NCI-H748 (cell line): ENCODE measurements at regions not wholly inside any gene's neighbourhood (a gene's known extent, or its start where the extent isn't known, plus 50 kb on each side); places are given as distances from the start of the nearest gene placed in this dataset.
"Not testable (repeated sequence)": the region's sequence is repeated elsewhere in the genome, so short reads cannot be mapped to it uniquely, and the experiment has no call there.

Source experiments
- DNase-seq: peaks from one replicate; lab custom pipeline; 2025; ENCODE audit not compliant: unreplicated experiment; lab: John Stamatoyannopoulos, UW

GRCh38 chr13:44147233-44147632 is 226.4 kb upstream of the SERP2 start:
- DNase-seq = peak; percentile 88

DNA sequence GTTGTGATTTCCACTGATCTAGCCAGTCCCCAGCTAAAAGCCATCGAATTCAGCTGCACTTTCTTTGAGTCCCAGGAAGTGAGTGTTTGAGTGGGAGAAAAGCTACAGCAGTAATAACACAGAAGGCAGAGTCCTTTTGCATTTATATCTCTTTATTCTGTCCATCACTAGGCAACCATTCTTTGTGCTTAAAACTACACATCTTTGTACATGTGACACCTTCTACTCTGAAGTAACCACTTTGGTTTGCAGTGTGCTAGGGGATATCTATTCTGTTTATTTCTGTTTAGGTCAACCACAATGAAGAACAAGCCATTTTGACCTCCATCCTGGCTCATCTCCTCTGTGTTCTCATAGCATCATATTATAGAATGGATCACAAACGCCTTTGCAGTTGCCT is 226.0 kb upstream of the SERP2 start:
- DNase-seq = no peak

DNA sequence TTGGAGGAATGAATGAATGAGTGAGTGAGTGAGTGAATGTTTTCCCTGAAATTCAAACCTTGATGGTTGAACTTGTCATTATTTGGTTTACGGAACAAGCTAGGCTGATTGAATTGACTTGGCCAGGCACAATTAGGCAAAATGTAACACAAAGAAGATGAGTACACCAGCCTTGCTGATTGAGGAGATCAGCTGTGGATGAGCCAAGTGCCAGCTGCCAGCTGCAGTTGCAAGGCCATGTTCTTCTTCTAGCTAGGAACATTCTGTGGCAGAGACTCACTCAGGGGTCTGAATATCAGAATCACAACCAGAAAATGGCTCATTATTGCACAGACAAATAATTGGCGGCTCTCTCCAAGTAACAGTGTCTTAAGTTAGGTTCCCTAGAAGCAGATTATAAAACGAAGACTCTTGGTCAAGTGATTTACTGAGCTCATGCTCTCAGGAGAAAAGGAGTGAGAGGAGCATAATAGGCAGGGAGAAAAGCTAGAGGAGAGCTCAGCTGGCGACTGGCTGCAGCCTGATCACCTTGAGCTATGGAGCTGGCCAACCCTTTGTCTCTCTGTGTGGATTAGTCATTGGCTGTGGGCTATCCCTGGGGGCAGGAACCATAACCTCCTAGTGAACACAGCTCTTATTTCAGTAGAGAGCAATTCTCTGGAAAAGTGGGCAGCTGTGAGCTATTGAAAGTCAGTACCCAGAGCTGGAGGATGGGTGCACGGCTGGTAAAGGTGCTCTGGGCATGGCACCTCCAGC is 225.3 kb upstream of the SERP2 start:
- DNase-seq = no peak

DNA sequence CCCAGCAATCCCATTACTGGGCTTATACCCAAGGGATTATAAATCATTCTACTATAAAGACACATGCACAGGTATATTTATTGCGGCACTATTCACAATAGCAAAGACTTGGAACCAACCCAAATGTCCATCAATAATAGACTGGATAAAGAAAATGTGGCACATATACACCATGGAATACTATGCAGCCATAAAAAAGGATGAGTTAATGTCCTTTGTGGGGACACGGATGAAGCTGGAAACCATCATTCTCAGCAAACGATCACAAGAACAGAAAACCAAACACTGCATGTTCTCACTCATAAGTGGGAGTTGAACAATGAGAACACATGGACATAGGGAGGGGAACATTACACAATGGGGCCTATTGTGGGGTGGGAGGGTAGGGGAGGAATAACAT is 224.4 kb upstream of the SERP2 start:
- not testable (repeated sequence) for DNase-seq

GRCh38 chr13:44149821-44150220 is 223.8 kb upstream of the SERP2 start:
- no peak for DNase-seq

DNA sequence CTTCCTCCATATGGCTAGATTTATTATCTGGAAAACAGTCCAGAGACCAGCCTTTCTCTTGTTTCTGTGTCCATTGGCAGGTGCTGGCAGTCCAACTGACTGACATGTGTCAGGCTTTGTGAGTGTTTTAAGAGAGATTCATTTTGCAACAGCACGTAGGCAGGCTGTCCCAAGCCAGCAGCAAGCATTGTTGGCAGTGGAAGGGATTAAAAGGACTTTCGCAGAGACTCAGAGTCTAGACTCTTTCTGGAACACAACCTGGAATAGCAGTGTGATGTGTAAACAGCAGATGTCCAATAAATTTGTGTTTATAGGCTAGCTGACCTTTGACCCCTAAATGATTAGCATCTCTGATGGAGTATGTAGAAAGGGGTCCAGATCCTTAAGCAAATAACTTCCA is 222.2 kb upstream of the SERP2 start:
- DNase-seq = no peak

GRCh38 chr13:44153496-44153895 is 220.1 kb upstream of the SERP2 start:
- peak; percentile 96 for DNase-seq

DNA sequence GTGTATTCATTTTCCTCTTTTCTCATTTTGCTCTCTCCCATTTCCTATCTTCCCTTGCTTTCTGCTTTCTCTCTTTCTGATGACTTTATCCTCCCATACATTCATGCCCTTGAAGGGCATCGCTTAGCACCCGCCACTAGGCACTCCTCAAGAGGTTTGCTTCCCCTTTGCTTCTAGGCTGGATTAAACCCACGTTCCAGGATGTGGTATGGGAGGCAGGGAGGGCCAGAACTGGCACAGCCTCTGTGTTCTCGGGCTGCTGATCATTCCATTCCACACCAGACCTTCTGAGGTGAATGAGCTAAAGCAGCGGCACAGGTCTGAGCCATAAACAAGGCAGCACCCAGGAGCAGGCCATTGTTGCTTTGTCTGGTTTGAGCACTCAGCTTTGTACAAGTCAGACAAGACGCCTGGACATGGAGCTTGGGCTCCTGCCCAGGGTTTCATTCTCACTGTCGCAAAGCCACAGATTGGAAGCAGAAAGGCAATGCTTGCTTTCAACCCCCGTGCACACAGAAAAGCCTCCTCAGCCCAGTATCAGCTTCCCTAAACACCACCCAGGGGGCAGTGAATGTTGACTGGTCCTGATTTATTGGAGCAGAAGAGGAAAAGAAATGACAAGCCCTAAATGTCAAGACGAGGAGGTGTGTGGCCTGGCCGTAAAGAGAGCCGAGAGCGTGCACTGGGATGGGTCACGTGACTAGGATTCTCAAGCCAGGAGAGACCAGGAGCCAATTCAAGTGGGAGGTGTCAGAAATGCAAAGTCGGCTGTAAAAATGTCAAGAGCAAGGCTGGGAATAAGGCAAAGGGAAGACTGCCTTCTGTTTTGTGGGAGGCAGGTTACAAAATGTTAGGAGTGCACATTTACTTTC is 218.0 kb upstream of the SERP2 start:
- DNase-seq = no peak

DNA sequence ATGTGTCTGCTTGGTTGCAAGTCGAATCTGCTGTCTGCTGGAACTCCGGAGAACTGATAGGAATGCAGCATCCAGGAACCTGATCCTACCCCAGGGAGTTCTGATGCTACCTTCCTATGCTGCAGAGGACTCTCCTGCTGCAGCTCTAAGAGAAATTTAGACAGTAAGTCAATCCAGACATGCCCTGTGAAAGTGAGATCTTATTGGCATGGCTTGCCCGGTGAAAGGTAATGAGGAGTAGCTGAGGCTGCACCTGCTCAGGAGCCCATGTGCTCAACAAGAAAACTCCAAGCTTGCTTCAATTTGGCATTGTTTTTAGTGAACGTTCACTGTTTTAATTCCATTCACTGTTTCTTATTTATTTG is 217.3 kb upstream of the SERP2 start:
- no peak for DNase-seq

- DNase-seq = no peak
These were observed 216.0 kb upstream of the SERP2 start for GRCh38 chr13:44157606-44158005.

DNA sequence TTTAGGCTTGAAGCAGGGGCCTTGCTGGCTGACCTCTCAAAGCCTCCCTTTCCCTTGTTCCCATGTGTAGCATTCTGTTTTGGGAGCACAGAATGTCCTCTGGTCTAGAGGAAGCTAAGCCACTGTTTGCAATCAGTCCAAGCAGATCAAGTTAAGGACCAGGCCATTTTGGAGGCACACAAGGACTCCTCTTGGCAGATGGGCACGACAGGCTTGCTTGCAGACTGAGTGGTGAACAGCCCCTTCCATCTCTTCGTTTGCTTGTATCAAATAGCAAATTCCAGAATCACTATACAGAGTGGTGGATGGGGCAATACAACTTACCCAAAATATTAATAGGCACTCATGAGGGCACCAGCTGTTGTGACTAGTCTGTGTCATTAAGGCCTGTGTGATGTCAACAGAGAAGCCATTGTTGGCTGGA is 215.5 kb upstream of the SERP2 start:
- no peak for DNase-seq

GRCh38 chr13:44158881-44159632 is 214.6 kb upstream of the SERP2 start:
- DNase-seq = no peak

DNA sequence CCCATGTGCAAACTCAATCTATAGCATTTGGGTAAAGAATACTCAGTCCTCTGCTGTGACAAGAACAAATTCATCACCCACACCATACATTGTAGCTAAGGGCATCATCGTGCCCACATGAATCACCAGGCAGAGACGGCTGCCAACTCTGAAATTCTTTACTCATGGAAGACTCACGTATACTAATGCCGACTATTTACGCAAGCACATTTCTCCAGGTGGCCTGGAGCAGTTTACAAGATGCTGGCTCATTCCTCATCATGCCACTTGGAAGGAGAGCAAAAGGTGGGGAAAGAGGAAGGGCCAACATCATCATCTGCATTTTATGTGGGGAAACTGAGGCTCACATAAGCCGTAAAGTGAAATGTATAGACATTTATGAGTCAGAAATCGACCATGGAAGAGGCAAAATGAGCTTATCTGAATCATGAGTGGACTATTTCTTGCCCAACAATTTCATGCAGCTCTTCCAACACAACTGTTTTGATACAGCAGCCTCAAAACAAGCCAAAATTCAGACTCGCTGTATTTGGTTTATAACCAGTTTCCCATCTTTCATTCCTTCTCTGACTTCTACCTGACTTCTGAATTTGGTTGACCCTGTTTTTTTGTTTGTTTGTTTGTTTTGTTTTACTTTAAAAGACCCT is 213.9 kb upstream of the SERP2 start:
- no peak for DNase-seq

DNA sequence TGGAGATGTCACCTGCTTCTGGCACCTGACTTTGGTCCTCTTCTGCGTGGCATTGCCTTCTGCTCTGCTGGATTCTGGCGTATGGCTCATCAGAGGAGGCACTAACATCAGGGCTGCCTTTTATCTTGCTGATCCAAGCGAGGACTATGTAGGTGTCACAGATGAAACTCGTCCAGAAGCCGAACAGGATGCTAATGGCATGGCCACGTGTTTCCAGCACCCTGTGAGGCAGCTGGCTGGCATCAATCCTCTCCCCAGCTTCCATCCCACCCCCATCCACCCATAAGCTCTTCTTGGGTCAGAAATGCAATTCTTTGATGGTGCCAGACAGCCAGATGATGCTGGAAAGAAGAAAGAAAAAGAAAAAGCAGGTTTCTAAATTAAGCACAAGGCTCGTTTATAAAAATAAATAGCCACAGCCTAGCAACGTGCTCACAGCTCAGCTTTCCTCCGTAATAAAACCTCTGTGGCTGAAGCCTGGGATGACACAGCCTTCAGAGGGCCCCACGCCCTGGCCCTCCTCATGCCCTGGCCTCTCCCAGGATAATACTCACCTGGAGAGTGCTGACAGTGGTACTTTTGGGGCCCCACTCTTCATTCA is 212.9 kb upstream of the SERP2 start:
- DNase-seq = no peak

DNA sequence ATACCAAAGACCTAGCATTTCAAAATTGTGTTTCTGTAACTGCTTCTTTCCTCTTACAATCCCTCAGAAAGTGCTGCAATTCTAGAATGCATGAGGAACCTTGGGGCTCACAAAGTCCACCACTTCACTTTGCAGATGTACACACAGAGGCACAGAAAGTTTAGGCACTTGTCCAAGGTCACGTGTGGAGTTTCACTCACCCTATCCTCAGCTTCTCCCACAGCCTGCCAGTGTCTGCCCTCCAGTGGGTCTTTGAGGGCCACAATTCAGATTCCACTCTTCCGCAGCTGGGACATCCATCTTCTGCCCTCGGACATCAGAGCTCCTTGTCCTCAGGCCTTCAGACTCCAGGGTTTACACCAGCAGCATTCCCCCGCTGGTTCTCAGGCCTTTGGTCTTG is 210.5 kb upstream of the SERP2 start:
- no peak for DNase-seq

DNA sequence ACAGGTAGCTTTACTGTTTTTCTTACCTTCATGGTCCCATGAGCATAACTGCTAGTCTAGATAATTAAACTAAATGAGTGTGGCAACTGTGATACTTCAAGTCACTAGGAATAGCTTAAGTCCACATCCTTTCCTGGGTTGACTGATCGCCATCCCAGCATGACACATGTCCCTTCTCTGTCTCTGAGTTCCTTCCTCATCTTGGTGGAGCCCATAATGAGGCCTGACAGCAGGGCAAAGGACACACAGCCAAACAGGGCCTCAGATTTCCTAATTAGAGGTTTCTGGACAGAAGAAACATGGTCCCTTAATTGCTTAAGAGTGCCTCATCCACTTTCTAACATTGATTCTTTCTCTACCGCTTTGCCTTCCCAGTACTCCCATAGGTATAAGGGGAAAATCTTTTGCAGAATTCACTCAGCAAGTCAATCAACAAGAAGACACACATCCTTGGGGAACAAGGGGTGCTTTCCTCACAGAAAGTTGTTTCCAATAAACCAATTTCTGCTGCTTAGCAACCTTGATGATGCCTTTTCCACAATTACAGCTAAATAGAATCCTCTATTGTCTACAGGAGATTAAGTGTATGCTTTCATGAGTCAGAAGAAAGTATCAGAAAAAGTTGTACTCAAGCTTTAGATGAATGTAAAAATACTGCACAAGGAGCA is 208.3 kb upstream of the SERP2 start:
- DNase-seq = peak; percentile 29

- no peak for DNase-seq
These were observed 207.6 kb upstream of the SERP2 start for GRCh38 chr13:44165889-44166496.

DNA sequence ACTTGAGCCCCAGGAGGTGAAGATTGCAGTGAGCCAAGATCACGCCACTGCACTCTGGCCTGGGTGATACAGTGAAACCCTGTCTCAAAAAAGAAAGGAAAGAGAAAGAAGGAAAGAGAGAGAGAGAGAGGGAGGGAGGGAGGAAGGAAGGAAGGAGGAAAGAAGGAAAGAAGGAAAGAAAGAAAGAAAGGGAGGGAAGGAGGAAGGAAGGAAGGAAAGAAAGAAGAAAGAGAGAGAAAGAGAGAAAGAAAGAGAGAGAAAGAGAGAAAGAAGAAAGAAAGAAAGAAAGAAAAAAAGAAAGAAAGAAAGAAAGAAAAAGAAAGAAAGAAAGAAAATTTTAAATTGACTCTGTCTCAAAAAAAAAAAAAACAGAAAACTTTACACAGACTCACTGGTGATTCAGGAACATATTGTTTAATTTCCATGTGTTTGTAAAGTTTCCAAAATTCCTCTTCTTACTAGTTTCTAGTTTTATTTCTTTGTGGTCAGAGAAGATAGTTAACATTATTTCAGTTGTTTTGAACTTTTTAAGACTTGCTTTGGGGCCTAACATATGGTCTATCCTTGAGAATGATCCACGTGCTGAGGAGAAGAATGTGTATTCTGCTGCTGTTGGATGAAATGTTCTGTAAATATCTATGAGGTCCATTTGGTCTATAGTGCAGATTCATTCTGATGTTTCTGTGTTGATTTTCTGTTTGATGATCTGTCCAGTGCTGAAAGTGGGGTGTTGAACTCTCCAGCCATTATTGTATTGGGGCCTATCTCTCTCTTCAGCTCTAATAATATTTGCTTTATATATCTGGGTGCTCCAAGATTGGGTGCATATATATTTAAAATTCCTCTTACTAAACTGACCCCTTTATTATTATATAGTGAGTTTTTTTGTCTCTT is 204.4 kb upstream of the SERP2 start:
- DNase-seq = no peak

DNA sequence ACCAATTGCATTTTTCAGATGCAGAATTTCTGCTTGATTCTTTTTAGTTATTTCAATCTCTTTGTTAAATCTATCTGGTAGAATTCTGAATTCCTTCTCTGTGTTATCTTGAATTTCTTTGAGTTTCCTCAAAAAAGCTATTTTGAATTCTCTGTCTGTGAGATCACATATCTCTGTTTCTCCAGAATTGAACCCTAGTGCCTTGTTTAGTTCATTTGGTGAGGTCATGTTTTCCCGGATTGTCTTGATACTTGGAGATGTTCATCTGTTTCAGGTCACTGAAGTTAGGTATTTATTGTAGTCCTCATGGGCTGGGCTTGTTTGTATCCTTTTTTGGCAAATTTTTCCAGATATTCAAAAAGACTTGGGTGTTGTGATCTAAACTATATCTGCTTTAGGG is 202.9 kb upstream of the SERP2 start:
- no peak for DNase-seq
